HG03175 (cell line): ENCODE measurements at regions not wholly inside any gene's neighbourhood (a gene's known extent, or its start where the extent isn't known, plus 50 kb on each side); places are given as distances from the start of the nearest gene placed in this dataset.

Source experiments
- ATAC-seq: cut with Tn5 transposase; IDR thresholded peaks from one replicate; pipeline ENCODE4 v1.9.1; 2021; ENCODE audit warnings: mild to moderate bottlenecking, moderate library complexity; ENCODE audit not compliant: unreplicated experiment

DNA sequence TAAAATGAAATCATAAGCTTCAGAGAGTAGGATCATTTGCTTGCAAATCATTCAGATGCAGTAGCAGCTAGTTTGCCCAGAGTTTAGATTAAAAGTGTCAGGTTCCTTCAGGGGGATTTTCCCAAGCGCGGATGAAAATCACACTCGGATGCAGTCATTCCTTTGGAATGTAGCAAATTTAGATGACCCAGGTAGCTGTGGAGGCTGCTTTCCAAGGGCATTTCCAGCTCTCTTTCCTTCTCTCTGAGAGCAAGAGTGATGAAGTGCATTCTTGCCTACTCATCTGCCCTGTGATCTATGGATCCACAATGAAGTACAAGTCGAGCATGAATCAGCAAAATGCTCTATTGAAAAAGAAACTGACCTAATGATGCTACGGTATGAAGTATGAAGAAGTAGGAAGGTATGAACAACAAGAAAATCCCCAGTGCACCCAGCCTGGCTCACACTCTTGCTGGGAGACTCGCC is 200.2 kb downstream of the PLK2 start:
- ATAC-seq: no peak

DNA sequence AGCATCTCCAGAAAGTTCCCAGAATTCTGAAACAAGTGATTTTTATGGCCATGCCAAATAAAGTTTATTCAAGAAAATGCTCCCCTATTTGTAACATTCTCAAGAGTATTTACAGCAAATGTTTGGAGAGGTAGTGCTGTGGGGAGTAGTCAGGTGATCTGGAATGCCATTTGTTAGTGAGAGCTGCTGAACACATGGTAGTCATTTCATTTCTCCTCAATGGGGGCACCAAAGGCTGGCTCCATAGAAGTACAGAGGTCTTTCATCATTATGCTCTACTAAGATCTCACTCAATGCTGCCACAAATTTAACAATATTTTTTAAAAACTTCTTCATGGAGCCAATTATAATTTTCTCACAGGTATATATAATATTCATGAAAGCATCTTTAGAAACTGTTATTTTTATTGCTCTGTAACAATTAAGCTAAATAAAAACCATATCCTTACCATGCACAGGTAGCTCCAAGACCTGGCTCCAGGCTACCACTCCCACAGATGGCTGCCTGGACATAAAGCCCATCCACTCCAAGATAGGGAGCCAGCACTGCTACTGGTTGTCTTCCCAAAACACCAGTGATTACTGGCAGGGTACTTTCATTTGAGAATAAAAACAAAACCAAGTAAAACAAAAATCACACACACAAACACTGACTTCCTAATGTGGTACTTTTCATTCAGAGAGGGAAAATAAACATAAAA is 200.8 kb downstream of the PLK2 start:
- ATAC-seq: no peak

DNA sequence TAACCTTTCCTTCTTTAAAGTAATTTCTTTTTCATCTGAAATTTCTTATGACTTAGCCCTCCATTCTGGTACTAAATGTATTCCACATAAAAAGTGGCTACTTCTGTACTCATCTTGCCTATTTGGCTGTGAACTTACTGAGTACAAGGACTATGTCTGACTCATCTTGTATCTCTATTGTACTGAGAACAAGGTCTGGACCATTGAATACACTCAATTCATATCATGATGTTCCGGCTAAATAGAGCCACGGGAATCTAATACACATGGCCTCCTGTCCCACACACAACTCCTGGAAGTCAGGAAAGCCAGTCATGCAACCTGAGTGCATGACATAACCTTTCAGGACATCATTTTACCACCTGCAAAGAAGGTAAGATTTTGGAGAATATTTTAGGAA is 203.9 kb downstream of the PLK2 start:
- ATAC-seq: no peak

DNA sequence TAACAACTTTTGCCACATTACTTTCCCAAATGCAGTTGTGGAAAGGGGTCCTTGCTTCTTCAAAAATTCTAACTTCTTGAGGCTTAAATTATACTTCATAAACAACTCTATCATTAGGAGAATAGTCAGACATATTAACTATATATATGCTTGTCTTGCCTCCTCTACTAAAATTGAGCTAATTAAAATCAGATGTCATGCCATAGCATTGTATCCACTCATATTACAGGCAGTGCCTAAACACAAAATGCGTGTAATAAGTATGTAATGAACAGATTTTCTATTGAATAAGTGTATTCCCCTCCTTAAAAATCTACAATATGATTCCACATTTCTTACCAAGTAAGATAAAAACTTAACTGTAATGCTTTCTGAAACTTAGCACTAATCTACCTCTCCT is 204.5 kb downstream of the PLK2 start:
- ATAC-seq: no peak

DNA sequence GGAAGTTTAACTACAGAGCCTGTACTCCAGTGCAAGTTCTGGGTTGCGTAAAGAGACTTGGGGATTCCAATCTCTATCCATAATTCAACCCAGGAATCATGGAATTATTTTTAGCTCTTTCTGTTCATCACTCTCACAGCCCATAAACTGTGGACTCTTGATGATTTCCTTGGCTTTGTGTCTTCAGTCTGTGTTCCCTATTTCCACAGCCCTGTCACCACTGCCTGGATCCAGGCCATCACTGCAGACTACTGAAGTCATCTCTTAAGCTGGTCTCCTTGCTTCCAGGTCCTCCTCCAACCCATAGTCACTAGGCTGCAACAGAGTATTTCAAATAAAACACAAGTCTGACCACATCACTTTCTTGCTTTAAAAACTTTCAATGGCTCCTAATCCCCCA is 211.7 kb downstream of the PLK2 start:
- no peak for ATAC-seq

DNA sequence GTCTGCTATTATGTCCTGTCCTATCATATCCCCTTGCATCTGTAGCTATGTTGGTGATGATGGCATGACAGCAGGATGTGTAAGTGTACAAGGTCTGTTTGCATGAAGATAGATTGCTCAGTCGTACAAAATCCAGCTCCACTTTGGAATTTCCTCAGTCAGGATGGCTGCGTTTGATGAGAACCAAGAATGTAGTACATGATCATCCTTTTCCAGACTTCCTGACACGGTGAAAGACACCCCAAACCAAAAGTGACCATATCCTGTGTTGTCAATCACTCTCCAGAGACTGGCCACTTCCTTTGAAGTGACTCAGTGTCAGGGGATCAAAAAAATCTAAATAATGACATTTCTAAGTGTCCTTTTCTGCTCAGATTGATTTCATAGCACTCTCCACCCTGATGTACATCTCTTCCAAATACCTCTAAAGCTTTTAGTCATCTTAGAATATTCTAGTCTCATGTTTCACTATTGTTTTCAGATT is 213.4 kb downstream of the PLK2 start:
- ATAC-seq: no peak

DNA sequence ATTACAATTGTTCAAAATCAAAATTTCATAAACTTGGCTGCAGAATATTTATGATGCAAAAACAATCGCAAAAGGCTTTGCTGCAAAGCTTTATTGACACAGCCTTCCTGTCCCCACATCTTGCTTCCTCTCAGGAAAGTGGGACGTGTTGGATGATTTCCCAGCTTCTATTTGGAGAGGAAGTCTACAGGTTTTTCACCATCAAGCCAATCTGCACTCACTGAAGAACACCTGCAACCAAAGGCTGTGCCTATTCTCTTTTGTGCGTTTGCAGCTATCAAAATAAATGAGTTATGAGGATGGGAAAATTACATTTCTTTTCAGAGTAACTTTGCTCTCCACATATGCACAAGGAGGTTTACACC is 214.4 kb downstream of the PLK2 start:
- no peak for ATAC-seq

DNA sequence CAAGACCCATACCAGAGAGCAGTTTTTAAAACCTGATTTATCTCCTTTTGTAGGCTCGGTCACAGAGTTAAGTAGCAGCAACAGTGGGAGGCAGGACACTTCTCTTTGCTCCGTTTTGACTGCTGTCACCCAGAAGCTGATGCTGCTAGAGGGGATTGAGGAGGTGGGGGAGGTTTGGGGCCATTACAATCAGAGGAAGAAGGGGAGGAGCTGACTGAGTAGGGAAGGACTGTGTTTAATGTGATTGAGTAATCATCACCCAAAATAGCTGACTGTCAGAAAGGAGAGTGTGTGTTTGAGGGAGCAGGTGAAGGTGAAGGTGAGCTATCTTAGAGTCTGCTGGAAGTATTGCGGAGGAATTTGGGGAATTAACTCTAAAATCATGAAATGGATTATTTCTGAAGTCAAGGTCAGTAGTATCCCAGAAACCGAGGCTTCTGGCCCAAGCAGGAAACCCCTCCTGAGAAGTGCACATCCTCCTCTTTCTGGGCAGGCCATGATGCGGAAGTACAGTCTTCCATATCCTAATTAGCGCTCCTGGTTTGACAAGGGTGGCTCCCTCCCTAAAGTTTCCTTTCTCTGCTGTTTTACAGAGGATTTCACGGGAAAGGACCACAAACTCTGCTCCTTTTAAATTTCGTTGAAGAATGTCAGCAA is 214.9 kb downstream of the PLK2 start:
- no peak for ATAC-seq

DNA sequence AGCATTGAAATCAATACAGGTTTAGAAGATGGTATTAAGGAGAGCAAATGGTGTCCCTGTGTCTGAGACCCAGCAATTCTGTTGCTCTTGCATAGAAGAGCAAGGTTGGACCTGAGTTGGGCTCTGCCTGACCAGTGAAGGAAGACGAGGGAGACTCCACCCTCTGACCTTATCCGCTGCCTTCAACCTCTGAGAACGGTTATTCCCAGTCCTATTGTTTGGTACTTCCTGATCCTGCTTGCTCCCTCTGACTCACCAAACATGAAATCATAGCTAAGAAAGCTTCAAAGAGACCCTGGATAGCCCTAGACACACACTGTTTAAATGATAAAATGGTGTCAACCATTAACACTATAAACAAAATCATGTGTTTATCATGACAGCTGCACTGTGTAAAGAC is 218.5 kb downstream of the PLK2 start:
- no peak for ATAC-seq

DNA sequence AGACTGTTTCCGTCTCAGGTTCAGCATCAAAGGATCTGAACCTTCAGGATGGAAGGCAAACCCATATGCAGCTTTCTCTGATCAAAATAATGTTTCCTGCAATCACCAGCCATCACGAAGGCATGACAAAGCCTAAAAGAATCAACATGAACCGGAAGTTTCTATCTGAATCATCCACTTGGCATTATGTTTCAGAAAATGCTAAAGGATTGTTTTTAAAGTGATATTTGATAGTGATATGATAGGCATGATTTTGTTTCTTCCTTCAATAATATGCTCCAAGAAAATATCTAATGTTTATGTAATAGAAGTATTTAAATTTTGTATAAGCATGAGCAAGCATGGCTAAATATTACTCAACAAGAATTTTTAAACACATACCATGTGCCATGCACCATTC is 219.6 kb downstream of the PLK2 start:
- ATAC-seq: no peak

DNA sequence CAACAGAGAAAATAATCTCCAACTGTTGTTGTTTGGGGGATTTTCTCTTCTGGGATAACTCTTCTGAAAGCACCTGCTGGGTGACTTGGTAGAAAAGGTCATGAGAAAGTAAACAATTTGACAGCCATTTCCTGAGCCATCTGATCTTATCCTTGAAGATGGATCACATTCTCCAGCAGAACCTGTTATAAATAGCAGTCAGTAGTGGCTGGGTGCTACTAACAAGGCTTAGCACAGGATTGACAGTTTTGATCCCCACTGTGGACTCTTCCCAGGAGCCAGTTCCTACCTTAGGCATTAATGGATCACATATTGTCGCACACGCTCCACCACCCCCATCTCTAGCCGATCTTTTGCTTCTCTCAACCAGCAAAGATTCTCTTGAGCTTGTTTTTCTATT is 220.2 kb downstream of the PLK2 start:
- no peak for ATAC-seq

DNA sequence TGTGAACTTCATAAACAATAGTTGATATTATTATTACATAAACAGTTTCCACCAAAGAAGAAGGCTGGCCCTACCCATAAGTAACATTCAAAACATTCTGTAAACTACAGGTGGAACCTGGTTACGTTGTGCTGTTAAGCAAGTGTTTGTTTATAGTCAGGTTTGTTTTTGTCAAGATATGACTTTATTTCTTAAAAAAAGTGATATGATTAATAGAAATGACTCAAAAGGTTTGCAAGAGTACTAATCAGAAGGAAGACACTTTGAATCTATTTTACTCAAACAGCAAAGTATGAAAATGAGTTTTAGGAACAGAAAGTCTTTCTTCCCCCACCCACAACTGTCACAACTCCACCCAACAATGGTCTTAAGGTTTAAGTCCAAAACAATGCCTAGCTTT is 220.8 kb downstream of the PLK2 start:
- ATAC-seq: no peak

DNA sequence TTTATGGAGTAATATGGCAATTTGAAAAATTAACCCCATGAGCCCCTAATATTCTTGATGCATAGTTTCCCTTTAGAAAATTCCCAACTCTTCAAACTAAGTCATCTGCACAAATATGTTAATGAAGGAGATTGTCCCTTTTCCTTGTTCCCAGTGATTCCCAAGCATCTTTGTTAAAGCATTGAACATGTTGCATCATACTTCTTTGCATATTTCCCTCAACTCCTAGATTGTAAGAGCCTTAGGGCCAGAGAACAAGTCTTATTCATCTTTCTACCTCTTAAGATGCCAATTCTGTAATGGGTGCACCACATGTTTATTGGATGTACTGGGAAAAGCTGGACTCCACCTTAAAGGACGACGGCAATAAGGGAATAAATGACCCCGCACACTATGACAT is 223.4 kb downstream of the PLK2 start:
- no peak for ATAC-seq

DNA sequence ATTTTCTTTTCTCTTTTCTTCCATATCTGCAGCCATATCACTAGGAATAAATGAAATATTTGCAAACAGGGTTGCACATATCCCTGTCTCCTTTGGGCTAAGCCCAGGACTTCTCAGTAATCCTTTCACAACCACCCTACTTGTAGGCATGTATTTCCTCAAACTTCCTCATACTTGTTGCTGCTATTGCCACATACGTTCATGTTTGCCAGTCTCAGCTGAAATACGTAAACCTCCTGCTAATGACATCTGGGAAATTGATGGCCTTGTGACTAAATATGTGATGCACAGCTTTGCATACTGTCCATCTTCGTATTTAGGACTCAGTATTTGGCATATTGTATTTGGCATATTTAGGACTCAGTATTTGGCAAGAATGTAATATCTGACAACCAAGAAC is 224.6 kb downstream of the PLK2 start:
- no peak for ATAC-seq

DNA sequence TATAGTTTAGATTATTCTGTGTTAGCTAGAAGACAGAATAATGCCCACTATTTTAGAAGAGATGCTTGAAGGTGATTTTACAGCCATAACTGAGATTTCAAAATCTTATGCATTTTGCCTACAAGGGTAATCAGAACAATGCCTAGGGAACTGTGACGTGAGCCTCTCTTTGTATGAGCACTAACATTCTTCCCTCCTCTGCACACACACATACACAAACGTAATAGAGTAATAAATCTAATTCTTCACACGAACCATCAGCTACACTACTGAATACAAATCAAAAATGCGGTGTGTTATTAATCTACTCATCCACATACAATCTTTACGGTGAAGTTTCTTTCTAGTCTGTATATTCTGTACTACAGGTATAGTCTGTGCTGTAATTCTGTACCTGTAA is 227.8 kb downstream of the PLK2 start:
- no peak for ATAC-seq

DNA sequence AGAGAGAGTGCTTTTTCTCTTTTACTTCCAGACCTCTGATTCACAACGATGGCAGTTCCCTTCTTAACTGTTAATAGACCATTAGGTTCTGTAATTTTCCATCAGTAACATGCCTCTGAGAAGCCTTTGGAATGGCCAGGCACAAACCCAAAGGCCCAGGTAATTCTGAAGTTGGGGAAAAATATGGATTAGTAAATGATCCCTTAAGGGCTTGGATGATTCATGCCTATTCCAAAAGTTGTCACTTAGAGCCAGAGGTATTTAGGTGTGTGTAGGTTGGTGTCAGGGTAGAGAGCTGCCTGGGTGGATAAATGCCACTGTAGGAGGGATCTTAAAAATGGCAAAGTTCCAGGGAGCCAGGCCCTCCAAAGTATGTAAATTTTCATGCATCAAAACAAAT is 228.8 kb downstream of the PLK2 start:
- ATAC-seq: no peak

DNA sequence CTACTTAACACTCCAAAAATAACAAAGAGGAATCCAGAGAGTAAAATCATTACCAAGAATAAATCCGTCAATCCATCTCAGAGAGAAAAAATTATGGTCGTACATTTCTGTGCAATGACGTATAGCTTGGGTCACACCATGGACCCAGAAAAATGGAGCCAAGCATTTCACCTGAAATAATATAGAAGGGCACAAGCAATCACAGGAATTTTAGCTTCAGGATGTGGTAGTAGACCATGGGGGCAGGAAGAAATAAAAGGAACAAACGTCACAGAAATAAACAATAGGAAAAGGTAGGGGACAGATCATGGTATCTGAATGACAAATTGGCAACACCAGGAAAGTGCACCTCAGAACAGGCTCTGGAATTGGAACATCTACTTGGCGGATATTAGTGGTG is 231.0 kb downstream of the PLK2 start:
- ATAC-seq: no peak

DNA sequence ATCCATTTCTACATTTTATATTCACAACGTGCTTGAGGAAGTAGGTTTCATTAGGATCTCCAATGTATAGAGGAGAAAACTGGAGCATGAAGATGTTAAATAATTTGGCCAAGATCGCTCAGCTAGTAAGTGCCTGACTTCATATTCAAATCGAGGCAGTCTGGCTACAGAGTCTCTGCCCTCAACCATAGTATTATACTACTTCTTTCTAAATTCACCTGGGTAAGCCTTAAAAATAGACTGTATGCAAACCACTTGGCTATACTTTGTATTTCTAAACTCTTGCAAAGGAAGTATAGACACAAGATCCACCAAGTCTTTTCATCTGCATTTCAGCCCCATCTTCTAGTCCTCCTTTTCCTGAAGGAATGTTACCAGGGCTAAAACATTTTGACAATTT is 232.0 kb downstream of the PLK2 start:
- no peak for ATAC-seq

DNA sequence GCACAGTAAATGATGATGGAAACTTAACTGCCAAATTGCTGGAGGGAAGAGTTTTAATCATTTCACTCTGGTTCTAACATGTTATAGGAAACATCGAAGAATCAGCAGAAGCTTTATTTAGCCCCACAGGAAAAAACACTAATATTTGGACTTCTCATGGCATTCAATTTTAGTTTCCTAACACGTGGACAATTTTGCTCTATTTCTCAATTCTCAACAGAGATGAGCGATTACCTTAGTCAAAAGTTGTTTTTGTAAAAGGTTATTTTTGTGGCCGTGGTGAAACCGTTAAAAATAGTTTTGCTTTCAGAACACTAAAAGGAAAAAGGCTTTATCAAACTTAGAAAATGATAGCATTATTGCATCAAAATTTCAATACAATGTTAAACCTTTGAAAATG is 235.2 kb downstream of the PLK2 start:
- no peak for ATAC-seq

DNA sequence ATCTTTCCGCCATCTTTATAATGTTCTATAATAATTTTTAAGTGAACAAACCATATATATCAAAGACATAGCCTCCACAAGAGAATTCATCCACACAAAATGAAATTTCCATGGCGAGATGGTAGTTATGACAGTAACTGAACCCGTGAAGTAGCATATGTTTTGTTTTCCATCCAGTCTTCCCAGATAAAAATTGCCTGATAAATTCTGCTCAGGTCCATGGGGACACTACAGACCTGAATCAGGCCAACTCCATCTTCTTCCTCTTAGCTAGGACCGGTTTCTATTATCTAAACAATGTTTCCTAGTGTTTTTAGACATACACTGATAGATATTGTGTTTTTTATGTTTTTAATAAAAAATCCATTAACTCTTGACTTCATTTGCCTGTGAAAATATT is 235.7 kb downstream of the PLK2 start:
- ATAC-seq: no peak

DNA sequence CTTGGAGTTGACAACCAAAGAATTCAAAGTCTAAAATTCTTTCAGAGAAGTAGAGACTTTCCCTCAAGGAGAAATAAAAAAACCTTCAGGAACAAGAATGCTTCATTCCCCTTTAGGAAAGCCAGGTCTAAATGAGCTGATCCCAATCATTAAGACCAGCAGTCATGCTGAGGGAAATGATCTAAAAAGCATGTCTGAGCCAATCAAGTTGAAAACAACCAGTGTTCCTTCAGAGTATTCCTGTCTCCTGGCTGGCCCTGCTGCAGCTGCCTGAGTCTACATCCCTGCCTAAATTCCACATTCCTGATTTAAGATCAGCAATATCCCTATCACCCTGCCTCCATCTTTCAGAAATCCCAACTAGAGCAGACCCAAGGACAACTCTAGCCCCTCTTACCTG is 244.5 kb downstream of the PLK2 start:
- ATAC-seq: no peak

DNA sequence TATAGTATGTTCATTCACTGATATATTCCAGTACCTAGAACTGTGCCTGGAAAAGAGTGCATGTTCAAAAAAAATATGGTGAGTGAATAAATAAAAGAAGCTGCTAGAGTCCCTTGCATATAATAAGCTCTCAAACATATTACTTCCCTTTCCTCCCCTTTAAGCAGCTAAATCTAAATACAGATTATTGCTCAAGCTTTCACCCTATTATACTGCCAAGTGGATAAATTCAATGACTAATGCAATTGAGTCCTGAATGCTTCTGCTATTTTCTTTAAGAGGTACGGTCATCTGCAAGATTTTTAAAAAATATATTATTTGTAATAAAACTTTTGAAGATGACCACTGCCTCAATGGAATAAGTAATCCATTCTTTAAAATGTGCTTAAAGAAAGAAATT is 248.4 kb downstream of the PLK2 start:
- ATAC-seq: no peak

DNA sequence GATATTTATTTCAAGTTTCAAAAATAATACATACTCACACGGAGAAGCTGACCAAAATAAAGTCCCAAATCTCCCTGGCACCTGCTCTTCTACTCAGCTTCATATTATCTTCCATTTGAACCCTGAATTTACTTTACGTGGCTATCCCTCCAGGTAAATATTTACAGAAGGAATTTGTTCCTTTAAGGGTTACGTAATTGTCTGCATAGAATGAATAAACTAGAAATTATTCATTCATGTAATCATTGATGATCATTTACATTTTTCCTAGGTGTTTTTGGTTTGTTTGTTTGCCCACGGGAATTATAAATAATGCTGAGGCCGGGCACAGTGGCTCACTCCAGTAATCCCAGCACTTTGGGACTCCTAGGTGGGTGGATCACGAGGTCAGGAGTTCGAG is 251.2 kb downstream of the PLK2 start:
- ATAC-seq: no peak
